T47D (cell line): ENCODE measurements at regions not wholly inside any gene's neighbourhood (a gene's known extent, or its start where the extent isn't known, plus 50 kb on each side); places are given as distances from the start of the nearest gene placed in this dataset.
"Not testable (repeated sequence)": the region's sequence is repeated elsewhere in the genome, so short reads cannot be mapped to it uniquely, and the experiment has no call there.

ENCODE experiments used
- DNase-seq, 2 experiments: peaks; one replicate each; pipeline versions ENCODE4 v3.0.0 to v3.0.0-alpha.2; 2011 to 2012; ENCODE audit warnings: low read depth in 1 of 2, low spot score in 1 of 2
- JUND ChIP-seq: IDR thresholded peaks from 2 replicates; pipeline ENCODE4 v1.6.1; 2012; ENCODE audit warnings: low read depth
- in situ Hi-C: cut with HindIII; loops from 2 replicates; pipeline ENCODE4 v1.10.0; 2016; ENCODE audit warnings: low sequenced_read_pairs, low pct_unique_long_range_greater_than_20kb

GRCh38 chrX:122270809-122271494 lies 913.1 kb upstream of the GRIA3 start:
- no peak for DNase-seq
- in situ Hi-C loops = no loop called here
- no peak for TF ChIP-seq JUND

- peak in 1 of 2 experiments; percentile 79 for DNase-seq
- TF ChIP-seq JUND = peak; percentile 41; the same call in 1 of the 2 replicates
- in situ Hi-C loops = no loop called here
These were observed 912.1 kb upstream of the GRIA3 start for GRCh38 chrX:122272011-122272410.

GRCh38 chrX:122279746-122280145 lies 904.3 kb upstream of the GRIA3 start:
- in situ Hi-C loops = no loop called here
- DNase-seq = no peak
- no peak for TF ChIP-seq JUND

GRCh38 chrX:122299822-122300221 lies 884.3 kb upstream of the GRIA3 start:
- in situ Hi-C loops, DNase-seq: not testable (repeated sequence)

GRCh38 chrX:122301491-122301890 lies 882.6 kb upstream of the GRIA3 start:
- no peak for TF ChIP-seq JUND
- DNase-seq = no peak
- in situ Hi-C loops = no loop called here

DNA sequence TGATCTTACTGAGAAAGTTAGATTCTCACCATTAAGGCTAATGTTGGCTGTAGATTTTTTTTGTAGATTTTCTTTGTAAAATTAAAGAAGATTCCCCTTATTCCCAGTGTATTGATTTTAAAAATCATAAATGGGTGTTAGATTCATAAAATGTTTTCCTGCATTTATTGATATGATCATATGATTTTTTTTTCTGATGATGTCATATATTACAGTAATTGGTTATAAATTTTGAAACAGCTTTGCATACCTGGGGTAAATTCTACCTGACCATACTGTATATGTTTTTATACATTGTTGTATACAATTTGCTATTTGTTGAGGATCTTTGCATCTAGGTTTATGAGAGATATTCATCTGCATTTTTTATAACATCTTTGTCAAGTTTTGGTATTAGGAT lies 880.3 kb upstream of the GRIA3 start:
- no peak for TF ChIP-seq JUND
- in situ Hi-C loops = no loop called here
- DNase-seq = no peak

DNA sequence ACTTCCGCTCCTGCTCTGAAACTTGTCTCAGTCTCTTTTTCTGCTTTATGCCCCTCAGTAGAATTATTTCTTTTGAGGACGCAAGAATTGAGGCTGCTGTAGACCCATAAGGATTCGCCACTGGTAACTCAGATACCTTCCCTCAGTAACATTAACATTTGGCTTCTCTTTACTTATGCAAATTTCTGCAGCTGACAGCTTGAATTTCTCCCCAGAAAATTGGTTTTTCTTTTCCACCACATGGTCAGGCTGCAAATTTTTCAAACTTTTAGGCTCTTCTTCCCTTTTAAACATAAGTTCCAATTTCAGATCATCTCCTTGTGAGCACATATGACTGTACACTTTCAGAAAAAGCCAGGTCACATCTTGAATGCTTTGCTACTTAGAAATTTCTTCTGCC lies 839.3 kb upstream of the GRIA3 start:
- no peak for TF ChIP-seq JUND
- DNase-seq = no peak
- in situ Hi-C loops = no loop called here

GRCh38 chrX:122363112-122363795 lies 820.8 kb upstream of the GRIA3 start:
- DNase-seq = peak in 1 of 2 experiments; percentile 87

GRCh38 chrX:122375533-122375932 lies 808.5 kb upstream of the GRIA3 start:
- in situ Hi-C loops, DNase-seq: not testable (repeated sequence)

More at GRCh38 chrX:122363112-122363795, 820.8 kb upstream of the GRIA3 start:
- peak; percentile 76; the same call in 1 of the 2 replicates for TF ChIP-seq JUND
- in situ Hi-C loops = no loop called here

GRCh38 chrX:122389005-122389404 lies 795.1 kb upstream of the GRIA3 start:
- DNase-seq = no peak
- in situ Hi-C loops = no loop called here
- no peak for TF ChIP-seq JUND

DNA sequence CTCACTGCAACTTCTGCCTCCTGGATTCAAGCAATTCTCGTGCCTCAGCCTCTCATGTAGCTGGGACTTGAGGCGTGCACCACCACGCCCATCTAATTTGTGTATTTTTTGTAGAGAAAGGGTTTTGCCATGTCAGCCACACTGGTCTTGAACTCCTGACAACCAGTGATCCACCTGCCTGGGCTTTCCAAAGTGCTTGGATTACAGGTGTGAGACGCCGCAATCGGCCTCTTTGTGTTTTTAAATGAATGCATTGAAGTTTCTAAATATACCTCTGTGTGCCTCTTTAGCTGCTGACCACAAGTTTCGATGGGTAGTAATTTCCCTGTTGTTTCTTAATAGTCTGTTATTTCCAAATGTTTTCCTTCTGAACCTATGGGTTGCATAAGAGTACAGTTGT lies 765.3 kb upstream of the GRIA3 start:
- no peak for TF ChIP-seq JUND
- in situ Hi-C loops = no loop called here

DNA sequence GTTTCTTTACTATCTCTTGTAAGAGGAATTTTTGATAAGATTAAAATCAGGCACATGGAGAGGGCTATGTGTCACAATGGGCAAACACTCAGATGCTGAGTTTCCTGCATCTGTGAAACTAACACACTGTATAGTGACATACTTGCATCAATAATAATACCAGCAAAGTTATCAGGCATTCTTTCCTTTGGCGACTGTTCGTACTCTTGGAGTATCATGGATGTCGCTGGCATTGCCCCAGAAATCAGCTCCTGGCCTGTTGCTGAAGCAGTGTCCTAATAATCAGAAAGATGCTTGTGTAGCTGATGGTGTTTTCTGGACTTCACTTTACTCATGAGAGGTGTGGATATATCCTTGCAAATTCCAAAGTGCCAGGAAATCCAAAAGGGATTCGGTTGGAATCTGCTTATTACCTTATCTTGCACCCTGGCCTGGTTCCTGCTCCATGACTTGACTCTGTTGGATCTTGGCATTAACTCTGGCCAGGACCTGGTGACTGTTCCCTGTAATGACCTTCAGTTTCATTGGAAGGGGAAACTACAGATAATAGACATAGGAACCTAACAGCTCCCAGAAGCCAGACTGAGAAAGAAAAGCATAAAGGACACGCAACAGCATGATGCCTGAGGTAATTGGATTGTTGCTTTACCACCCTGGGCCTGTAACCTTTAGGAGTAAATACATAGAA lies 762.5 kb upstream of the GRIA3 start:
- in situ Hi-C loops = no loop called here
- DNase-seq = no peak
- no peak for TF ChIP-seq JUND

More for the DNA sequence above, 765.3 kb upstream of the GRIA3 start:
- DNase-seq = no peak

DNA sequence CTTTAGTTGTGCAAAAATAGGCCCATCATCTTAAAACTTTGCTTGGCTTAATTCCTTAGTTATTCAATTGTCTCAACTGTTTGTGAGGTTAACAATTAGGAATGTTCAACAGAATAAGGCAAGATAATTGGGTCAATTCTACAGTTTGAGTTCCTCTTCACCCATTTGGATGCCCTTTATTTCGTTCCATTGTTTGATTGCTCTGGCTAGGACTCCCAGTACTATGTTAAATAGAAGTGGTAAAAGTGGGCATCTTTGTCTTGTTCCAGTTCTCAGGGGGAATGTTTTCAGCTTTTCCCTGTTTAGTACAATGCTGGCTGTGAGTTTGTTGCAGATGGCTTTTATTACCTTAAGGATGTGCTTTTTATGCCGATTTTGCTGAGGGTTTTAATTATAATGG lies 761.5 kb upstream of the GRIA3 start:
- in situ Hi-C loops = no loop called here
- no peak for TF ChIP-seq JUND
- no peak for DNase-seq
